ENCODE measurements at regions not wholly inside any gene's neighbourhood (a gene's known extent, or its start where the extent isn't known, plus 50 kb on each side); places are given as distances from the start of the nearest gene placed in this dataset.
A peak's percentile ranks its signal among the peaks of the same experiment; 100 is the strongest.
"Not testable (repeated sequence)": the region's sequence is repeated elsewhere in the genome, so short reads cannot be mapped to it uniquely, and the experiment has no call there.

DNA sequence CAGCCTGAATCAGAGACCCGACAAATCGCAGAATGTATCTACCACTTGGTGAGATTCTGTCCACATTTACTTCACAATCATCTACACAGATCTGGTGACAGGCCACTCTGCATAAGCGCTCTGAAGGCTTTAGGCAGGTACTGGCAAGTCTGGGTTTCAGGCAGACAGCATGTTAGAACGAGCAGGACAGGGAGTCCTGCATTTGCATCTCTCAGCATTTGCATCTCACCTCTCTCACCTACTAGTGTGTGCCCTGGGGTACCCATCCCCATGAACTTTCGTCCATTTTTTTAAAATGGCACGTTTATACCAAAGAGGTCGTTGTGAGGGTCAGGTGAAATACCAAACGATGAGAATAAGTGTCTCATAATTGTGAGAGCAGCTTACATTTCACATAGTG lies 108.2 kb downstream of the SPATA31A1 start:
- peak overlapping the region in 19 of 21 experiments; percentile 52 to 84 (median 78) for H3K27ac ChIP-seq
- peak overlapping the region; percentile 38 to 52 (median 49) for H3K4me3 ChIP-seq

DNA sequence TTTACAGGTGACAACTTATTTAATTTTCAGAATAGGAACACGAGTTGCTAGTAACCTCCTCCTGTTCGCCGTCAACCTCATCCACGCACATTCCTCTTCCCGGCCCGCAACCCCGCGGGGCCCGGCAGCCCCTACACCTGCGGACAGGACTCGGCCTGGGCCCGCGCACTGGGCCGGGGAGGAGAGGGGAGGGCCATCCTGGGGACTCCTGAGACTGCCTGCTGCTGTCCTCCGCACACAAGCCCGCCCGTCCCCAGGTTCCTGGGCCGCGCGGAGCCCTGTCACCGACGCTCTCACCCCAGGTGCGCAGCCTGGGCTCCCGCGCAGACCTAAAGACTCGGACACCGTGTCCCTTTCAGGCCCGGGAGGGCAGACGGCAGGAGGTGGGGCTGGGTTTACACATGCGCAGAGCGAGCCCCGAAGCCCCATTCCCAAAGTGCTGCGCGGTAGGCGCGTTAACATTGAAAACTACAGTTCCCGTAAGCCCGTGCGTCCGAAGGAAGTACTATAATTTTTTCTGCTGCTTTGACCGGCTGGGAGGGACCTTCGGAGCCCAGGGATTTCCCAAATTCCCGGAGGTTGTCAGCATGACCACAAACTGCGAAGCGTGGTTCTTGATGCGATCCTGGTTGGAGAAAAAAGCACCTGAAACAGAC lies 108.8 kb downstream of the SPATA31A1 start:
- peak overlapping the region in 20 of 21 experiments; percentile 52 to 84 (median 78) for H3K27ac ChIP-seq
- H3K4me3 ChIP-seq, result peak overlapping the region; percentile 38 to 52 (median 49)

DNA sequence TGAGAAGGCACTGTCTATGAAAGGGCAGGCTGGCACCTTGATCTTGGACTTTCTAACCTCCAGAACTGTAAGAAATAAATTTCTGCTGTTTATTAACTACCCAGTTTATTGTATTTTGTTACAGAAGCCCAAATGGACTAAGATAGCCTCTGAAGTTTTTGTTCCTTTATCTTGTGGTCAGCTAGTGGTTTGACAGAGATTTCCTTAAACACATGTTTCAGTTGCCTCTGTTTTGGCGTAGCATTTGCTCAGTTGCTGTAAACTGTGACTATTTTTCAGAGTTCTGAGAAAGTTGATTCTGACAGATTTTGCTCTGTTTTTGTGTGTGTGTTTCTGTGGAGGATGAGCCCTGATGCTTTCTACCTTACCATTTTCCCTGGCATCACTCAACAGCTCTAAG lies 119.0 kb downstream of the SPATA31A1 start:
- H3K27ac ChIP-seq, H3K4me3 ChIP-seq: not testable (repeated sequence)

DNA sequence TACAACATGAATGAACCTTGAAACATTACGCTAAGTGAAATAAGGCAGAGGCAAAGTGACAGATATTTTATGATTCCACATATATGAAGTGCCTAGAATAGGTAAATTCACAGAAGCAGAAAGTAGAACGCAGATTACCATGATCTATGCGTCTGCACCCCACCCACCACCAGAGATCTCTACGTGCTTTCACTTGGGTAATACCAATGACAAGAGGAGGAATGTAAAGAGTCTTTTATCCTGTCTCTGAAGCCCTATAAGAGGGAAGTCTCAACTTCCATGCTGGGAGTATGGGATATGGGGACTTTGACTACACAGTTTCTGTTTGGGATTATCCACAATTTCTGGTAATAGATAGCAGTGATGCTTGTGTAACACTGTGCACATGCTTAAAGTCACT lies 127.6 kb downstream of the SPATA31A1 start:
- not testable (repeated sequence) for H3K27ac ChIP-seq

DNA sequence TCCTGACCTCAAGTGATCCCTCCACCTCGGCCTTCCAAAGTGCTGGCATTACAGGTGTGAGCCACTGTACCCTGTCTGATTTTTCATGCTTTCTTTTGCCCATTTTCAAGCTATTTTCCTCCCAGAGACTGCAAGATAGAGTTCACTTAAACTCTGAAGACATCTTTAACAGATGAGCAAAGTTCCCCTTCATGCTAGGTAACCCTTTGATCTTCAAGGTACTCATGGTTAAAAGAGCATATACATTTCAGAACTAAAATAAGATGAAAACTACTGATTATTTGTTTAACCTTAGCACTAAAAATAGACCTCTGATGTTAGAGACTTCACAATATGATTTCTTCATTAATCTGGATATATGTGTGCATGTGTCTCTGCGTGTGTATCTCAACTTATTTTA lies 128.4 kb downstream of the SPATA31A1 start:
- not testable (repeated sequence) for H3K4me3 ChIP-seq, H3K27ac ChIP-seq

More for the DNA sequence above, 127.6 kb downstream of the SPATA31A1 start:
- not testable (repeated sequence) for H3K4me3 ChIP-seq

DNA sequence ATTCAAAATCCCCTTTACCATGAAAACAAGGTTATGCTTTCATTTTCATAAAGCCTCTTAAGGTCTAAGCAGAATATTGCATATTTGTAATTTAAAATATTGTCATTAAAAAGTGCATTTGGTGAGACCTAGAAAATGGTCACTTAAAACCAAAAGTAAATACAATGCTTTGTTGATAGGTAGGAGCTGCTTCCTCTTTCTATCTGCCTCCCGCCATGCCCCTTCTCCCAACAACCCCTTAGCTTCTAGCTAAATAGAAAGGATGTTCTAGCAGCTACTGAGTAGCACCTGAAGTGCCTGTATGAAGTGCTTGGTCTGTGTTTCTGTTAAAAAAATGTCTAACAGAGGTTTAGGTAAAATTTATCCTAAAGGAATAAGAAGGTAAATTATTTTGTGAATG lies 128.8 kb downstream of the SPATA31A1 start:
- not testable (repeated sequence) for H3K27ac ChIP-seq, H3K4me3 ChIP-seq

DNA sequence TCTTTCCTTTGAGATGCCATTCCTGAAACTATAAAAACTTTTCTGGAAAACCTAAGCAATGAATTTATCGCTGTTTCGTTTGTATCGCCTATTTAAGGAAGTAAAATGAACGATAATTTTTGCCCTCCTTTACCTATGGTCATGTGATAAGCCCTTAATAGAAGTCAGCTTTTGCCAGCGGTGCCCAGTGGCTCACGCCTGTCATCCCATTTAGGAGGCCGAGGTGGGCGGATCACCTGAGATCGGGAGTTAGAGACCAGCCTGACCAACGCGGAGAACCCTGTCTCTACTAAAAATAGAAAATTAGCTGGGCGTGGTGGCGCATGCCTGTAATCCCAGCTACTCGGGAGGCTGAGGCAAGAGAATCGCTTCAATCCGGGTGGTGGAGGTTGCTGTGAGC lies 132.0 kb downstream of the SPATA31A1 start:
- H3K4me3 ChIP-seq, H3K27ac ChIP-seq: not testable (repeated sequence)

DNA sequence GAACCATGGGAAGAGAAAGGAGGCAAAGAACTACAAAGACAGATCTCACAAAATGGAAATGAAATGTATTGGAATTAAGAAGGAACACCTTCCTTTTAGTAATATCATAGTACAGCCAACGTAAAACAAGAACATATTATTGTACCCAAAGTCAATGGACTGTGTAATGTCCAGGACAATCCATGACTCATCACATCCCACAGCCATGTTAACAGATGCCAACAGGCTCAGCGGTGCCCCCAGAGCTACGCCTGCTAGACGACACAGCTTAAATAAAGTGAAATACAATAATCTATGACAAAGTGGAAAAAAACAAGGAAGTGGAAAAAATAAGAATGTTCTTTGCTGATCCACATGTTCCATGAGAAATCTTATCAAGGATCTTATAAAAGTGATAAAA lies 140.8 kb downstream of the SPATA31A1 start:
- not testable (repeated sequence) for H3K27ac ChIP-seq, H3K4me3 ChIP-seq

DNA sequence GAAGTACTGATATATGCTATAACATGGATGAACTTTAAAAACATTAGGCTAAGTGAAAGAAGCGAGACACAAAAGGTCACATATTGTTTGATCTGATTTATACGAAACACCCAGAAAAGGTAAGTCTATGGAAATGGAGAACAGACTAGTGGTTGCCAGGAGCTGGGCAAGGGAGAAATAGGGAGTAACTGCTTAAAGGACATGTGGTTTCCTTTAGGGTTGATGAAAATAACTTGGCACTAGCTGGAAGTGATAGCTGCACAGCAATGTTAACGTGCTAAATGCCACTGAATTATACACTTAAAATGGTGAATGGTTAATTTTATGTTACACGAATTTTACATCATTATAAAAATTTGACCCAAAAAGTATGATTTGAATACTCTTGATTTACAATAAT lies 147.7 kb downstream of the SPATA31A1 start:
- H3K4me3 ChIP-seq, H3K27ac ChIP-seq: not testable (repeated sequence)

DNA sequence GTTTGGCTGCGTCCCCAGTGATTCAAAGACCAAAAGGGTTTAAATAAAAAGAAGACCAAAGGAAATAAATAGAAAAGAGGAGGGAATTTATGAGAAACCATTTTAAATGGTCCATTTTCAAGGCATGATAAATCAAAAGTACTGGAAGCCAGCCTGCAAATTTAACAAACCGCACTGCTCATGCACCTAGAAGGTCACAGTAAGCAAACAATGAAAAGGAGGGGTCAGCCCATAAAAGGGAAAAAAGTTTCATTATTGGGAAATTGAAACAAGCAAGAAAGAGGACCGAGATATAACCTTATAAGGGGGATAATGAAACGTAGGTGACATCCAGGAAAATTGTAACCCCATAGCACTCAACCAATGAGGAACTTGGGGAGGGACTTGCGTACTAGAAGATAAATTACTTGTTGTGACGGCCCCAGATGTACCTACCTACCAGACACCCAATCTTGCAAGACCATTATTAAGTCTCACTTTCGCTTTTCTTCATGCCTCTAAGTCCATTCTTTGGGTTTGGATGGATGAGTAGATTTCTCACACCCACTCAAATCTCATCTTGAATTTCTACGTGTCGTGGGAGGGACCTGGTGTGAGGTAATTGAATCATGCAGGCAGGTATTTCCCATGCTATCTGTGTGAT lies 172.0 kb downstream of the SPATA31A1 start:
- H3K4me3 ChIP-seq, H3K27ac ChIP-seq: not testable (repeated sequence)

DNA sequence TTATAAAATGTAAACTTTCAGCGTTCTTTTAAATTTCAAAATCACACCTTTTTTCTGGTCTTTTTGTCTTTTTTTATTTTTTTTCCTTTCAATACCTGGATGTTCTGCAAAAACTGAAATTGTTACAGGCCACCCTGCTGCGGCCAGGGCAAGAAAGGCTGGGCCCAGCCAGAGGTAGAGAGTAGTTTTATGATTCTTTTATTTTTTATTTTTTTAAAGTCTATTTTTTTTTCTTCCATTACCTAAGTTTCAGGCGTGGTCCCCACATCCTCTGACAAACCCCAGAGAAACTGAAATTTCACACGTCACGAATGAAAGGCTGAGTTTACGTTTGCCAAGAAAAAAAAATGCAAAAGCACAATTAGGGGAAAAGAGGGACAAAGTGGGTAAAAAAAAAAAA lies 177.1 kb downstream of the SPATA31A1 start:
- not testable (repeated sequence) for H3K27ac ChIP-seq, H3K4me3 ChIP-seq

DNA sequence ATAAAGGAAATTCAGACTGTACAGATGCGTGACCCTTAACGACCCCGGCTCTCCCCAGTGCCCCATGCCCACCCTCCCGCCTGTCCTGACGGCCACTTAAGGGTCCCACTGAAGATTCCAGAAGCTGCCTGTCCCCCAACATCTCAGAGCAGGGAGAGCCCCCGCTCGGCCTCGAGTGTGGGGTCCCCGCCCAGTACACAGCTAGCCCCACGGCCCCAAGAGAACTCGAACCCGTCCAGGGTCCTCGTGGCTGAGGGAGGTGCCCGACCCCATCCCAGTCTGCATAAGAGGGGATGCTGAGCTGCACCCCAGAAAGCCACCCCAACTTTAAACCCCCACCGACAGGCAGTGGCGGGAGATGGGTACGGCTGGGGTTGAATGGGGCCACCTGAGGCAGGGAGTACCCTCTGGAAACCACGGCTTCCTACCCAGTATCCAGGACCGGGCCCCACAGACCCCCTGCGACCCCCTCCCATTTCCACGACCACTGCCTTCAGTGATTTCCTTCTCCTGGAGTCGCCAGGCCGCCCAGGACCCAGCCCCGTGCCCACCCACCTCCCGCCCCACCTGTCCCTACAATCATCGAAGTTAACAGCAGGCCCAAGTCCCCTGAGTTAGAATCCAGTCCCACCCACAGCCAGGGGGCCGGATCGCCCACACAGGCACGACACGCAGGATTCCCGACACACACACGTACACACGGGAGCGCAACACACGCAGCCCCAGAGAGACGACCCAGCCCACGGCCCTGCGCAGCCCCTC lies 177.7 kb downstream of the SPATA31A1 start:
- H3K4me3 ChIP-seq, result not testable (repeated sequence)

DNA sequence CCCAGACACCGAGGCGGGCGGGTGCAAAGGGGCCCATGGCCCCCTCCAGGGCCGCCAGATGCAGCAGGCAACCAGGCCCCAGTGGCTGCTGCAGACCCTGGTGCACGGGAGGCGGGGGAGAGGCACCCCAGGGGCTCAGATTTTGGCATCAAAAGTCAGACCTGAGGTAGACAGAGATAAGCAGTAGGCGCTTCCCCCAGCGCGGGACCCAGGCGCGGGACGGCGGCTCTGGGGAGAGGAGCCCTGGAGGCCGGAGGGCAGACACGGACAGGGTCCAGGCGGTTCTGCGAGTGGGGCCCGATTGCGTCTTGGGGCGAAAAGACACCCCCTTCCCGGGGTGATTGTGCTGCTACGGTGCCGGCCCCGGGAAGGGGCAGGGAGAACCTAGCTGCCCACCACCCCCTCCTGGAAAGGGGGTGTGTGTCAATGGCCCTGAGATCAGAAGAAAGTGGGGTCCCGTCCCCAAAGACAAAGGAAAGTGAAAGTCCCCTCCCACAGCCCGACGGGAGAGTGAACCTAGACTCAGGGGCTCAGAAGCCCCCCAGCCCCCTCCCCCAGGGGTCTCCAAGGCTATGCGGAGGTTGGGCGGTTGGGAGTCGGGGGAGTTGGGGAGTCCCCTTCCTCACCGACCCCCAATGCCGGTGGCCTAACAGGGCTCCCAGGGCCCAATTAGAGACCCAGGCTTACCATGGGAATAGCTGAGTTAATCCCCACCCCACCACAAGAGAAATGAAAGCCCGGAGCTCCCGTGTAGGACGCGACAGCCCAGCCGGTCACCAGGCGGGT lies 178.5 kb downstream of the SPATA31A1 start:
- not testable (repeated sequence) for H3K27ac ChIP-seq

More for the DNA sequence above, 177.7 kb downstream of the SPATA31A1 start:
- not testable (repeated sequence) for H3K27ac ChIP-seq

DNA sequence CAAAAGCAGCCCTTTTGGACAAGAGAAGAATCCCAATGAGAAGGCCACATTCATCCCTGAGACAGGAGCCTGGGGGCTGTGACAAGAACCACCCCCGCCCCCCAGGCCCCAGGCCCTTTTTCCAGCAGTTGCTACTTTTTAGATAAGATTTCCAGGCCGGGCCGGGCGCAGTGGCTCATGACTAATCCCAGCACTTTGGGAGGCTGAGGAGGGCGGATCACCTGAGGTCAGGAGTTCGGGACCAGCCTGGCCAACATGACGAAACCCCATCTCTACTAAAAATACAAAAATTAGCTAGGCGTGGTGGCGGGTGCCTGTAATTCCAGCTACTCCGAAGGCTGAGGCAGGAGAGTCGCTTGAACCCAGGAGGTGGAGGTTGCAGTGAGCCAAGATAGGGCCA lies 179.4 kb downstream of the SPATA31A1 start:
- not testable (repeated sequence) for H3K27ac ChIP-seq, H3K4me3 ChIP-seq

More for the DNA sequence above, 178.5 kb downstream of the SPATA31A1 start:
- H3K4me3 ChIP-seq, result not testable (repeated sequence)

DNA sequence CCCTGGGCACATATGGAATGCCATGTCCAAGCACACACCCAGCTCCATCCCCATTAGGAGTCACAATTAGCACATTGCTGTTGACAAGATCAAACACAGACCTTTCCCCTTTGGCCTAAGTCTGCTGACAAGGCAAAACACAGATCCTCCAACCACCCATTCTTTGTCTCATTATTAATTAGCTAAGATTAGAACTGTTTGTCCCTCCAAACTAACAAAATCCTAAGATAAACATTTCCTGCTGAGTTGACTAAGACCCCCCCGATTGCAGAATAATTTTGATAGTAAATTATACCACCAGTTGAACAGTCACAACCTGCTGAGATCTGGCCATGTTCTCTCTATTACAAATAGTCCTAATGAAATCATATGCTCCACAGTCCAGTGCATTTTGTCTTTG lies 186.7 kb downstream of the SPATA31A1 start:
- not testable (repeated sequence) for H3K27ac ChIP-seq, H3K4me3 ChIP-seq

DNA sequence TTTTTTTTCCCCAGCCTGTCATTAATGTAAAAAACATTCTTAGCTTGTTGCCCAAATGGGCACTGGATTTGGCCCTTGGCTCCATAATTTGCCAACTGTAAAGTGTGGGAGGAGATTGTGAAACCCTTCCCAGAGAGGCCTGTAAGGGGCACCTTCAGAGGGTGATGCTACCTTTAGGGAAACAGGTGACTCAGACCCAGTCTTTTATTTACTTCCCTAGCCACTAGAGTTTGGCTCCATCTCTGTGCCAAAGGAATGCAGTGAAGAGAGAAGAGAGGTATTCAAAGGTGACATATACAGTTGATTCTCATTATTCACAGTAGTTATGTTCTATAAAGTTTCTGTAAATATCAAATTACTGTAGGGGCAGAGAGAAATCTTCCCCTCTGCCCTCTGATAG lies 189.6 kb downstream of the SPATA31A1 start:
- H3K27ac ChIP-seq, H3K4me3 ChIP-seq: not testable (repeated sequence)

DNA sequence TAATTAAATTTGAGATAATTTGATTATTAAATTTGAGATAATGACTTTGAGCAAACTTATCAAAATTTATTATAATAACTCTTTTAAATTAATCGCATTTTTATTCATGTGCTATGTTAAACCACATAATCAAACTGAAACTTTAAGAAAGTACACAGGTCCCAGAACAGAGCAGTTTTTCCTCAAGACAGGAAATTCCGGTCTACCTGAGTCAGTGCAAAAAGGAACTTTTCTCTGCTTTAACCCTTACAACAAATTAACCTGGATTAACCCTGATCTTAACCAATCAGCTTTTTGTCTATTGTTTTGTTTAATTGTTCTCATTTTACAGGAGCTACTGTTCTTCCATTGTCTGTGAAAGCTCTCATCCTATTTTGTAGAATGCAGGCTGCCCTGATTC lies 195.1 kb downstream of the SPATA31A1 start:
- H3K4me3 ChIP-seq, H3K27ac ChIP-seq: not testable (repeated sequence)

DNA sequence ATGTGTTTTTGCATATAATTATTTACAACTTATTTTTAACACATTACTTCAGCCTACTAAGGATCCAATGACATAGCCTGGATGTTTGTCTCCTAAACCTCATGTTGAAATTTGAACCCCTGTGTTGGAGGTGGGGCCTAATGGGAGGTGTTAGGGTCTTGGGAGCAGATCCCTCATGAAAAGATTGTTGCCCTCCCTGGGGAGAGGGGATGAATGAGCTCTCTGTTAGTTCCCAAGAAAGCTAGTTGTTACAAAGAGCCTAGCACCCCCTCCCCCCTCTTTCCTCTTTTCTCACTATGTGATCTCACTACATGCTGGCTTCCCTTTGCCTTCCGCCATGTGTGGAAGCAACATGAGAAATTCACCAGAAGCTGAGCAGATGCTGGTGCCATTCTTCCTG lies 196.1 kb downstream of the SPATA31A1 start:
- not testable (repeated sequence) for H3K27ac ChIP-seq, H3K4me3 ChIP-seq

DNA sequence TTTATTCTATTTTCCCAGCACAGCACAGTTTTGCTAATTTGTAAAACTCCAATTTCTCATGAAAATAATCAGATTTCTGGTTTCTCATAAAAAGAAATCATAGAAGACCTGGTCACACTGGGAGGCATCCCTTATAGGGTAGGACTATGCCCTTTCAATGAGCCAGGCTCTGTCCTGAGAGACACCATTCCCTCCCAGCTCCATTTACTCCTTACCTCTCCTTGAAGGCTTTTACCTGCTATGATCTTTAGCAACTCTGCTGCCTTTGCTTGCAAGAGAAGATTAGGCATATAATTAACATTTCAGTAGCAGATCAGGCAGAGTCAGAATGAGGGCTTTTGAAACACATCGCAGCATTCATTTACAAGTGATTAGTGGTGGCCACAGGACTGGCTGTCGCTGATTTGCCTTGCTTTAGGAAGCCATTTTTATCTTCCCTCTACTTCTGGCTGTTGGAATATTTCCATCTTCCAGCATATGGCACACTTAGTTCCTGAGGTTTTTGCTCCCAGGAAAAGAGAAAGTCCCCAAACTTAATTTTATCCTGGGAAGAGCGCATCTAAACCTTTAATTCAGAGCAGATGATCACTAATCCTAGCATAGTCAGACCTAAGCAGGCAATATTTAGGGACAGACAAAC lies 196.9 kb downstream of the SPATA31A1 start:
- not testable (repeated sequence) for H3K4me3 ChIP-seq, H3K27ac ChIP-seq

DNA sequence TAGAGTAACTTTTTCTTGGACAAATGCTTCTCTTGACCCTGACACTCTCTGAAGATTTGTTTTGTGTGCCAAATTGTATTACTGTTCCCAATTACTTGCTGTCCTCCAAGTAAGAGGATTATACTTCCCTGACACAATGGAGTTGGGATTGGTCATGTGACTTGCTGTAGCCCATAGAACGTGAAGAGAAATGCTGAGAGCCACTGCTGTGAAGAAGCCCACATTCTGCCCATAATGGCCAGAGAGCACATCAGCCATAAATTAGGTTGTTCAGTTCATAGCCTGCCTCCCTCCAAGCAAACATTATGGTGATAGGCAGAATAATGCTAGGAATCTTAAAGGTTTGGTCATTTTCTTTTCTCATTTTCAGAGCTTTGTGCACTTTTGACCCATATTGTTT lies 198.9 kb downstream of the SPATA31A1 start:
- not testable (repeated sequence) for H3K27ac ChIP-seq, H3K4me3 ChIP-seq

All from skin epidermis (tissue), 12 donors.